ENCODE measurements at regions not wholly inside any gene's neighbourhood (a gene's known extent, or its start where the extent isn't known, plus 50 kb on each side); places are given as distances from the start of the nearest gene placed in this dataset.

- DNase-seq: no peak
- TF ChIP-seq CTCF (IDR thresholded peaks at IDR 0.05): no peak
- Mint-ChIP-seq H3K27me3 (ENCODE audit: low read depth, poor library complexity) (peaks cover 10% of the 10 kb centered on the region), H3K9me3 (no peaks in the 10 kb centered on the region), H3K27ac (no peak overlapping the region), H3K4me3 (no peak overlapping the region), H3K36me3 (ENCODE audit: low read depth) (no peaks in the 10 kb centered on the region), H3K4me1 (peaks cover 60% of the 10 kb centered on the region)
Observed at GRCh38 chr1:8133190-8133589, 107.1 kb upstream of the ERRFI1 start.

GRCh38 chr1:8127171-8127641, 101.1 kb upstream of the ERRFI1 start:
- peaks cover 43% of the 10 kb centered on the region for H3K9me3 Mint-ChIP-seq
- no peak overlapping the region for H3K27ac Mint-ChIP-seq
- H3K27me3 Mint-ChIP-seq (ENCODE audit: low read depth, poor library complexity): peaks cover 4% of the 10 kb centered on the region
- no peak for TF ChIP-seq CTCF (IDR thresholded peaks at IDR 0.05)
- H3K36me3 Mint-ChIP-seq (ENCODE audit: low read depth): peaks cover 26% of the 10 kb centered on the region
- peaks cover 17% of the 10 kb centered on the region for H3K4me1 Mint-ChIP-seq
- H3K4me3 Mint-ChIP-seq: no peak overlapping the region
- DNase-seq: no peak

GRCh38 chr1:8122477-8123407, 96.6 kb upstream of the ERRFI1 start:
- Mint-ChIP-seq H3K36me3 (ENCODE audit: low read depth) (peaks cover 26% of the 10 kb centered on the region), H3K27ac (peak overlapping the region; percentile 73), H3K4me3 (no peak overlapping the region)

GRCh38 chr1:8122160-8122476, 96.0 kb upstream of the ERRFI1 start:
- no peak for TF ChIP-seq CTCF (IDR thresholded peaks at IDR 0.05)
- no peak for DNase-seq
- peak overlapping the region; percentile 73 for H3K27ac Mint-ChIP-seq
- H3K4me3 Mint-ChIP-seq: no peak overlapping the region
- H3K27me3 Mint-ChIP-seq (ENCODE audit: low read depth, poor library complexity): peaks cover 4% of the 10 kb centered on the region
- H3K9me3 Mint-ChIP-seq: peaks cover 40% of the 10 kb centered on the region
- H3K4me1 Mint-ChIP-seq: peaks cover 50% of the 10 kb centered on the region
- H3K36me3 Mint-ChIP-seq (ENCODE audit: low read depth): peaks cover 26% of the 10 kb centered on the region

More at GRCh38 chr1:8122477-8123407, 96.6 kb upstream of the ERRFI1 start:
- DNase-seq: no peak
- peaks cover 45% of the 10 kb centered on the region for H3K4me1 Mint-ChIP-seq
- peaks cover 43% of the 10 kb centered on the region for H3K9me3 Mint-ChIP-seq
- TF ChIP-seq CTCF (IDR thresholded peaks at IDR 0.05): no peak
- H3K27me3 Mint-ChIP-seq (ENCODE audit: low read depth, poor library complexity): peaks cover 4% of the 10 kb centered on the region

- H3K4me3 Mint-ChIP-seq: no peak overlapping the region
- no peak for TF ChIP-seq CTCF (IDR thresholded peaks at IDR 0.05)
- H3K27me3 Mint-ChIP-seq (ENCODE audit: low read depth, poor library complexity): peaks cover 4% of the 10 kb centered on the region
- DNase-seq: no peak
- peaks cover 24% of the 10 kb centered on the region for H3K36me3 Mint-ChIP-seq (ENCODE audit: low read depth)
- peaks cover 56% of the 10 kb centered on the region for H3K4me1 Mint-ChIP-seq
- peaks cover 35% of the 10 kb centered on the region for H3K9me3 Mint-ChIP-seq
- peak overlapping the region; percentile 99 for H3K27ac Mint-ChIP-seq
Observed at GRCh38 chr1:8121261-8122159, 95.4 kb upstream of the ERRFI1 start.
